ENCODE measurements at regions not wholly inside any gene's neighbourhood (a gene's known extent, or its start where the extent isn't known, plus 50 kb on each side); places are given as distances from the start of the nearest gene placed in this dataset.

DNA sequence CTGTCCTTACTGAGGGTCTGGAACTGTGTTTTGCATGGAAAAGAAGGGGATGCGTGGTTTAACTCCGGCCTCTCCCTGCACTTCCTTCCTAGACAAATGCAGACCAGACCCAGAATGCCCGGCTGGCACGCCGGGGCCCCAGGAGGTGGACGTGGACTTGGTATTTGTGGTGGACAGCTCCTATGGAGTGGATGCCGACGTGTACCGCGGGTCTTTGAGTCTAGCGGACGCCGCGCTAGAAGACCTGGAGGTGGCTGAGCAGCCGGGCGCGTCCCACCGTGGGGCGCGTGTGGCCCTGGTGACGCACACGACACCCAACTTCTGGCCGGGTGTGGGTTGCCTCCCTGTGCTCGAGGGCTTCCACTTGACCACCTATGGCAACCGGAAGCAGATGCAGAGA lies 81.8 kb upstream of the COL6A5 start:
- H4K91ac ChIP-seq (ENCODE audit: insufficient read depth, low read depth, low read length) = no peak overlapping the region
- H2AFZ ChIP-seq (replicated peaks; ENCODE audit: low read length, poor library complexity) = no peak overlapping the region
- ChIA-PET POLR2A (ENCODE audit: unreplicated experiment) (no interaction called here), CTCF (no interaction called here)
- DNase-seq = no peak
- no peak overlapping the region for H3K23ac ChIP-seq (ENCODE audit: low read depth, low read length)
- no peak overlapping the region for H3K9ac ChIP-seq (ENCODE audit: low read depth, low read length)
- no peak overlapping the region for H4K8ac ChIP-seq (ENCODE audit: low read depth in 2 of 2, low read length in 2 of 2)
- no peaks in the 10 kb centered on the region for H3K9me3 ChIP-seq (ENCODE audit: control insufficient read depth, insufficient read depth, low read length)
- no peak overlapping the region for H3K18ac ChIP-seq (ENCODE audit: low read depth, low read length)
- dilution Hi-C loops (cut with HindIII; ENCODE audit: low sequenced_read_pairs, unreplicated experiment) = no loop called here
- H4K20me1 ChIP-seq (ENCODE audit: insufficient read depth, low read length) = no peaks in the 10 kb centered on the region
- H3K4me3 ChIP-seq (ENCODE audit: insufficient read depth, low read depth, low read length) = no peak overlapping the region
- H2AK5ac ChIP-seq (ENCODE audit: low read depth, low read length) = no peak overlapping the region
- H3K4me1 ChIP-seq (ENCODE audit: control insufficient read depth, insufficient read depth, low read length) = no peaks in the 10 kb centered on the region
- intact Hi-C loops (cut with micrococcal nuclease) = no loop called here
- H3K9me1 ChIP-seq (ENCODE audit: insufficient read depth, low read length) = no peaks in the 10 kb centered on the region
- H3K56ac ChIP-seq (ENCODE audit: extremely low read depth, insufficient read depth, low read length) = no peak overlapping the region
- no peak overlapping the region for H2BK20ac ChIP-seq (ENCODE audit: low read depth, low read length)
- H3K4ac ChIP-seq (ENCODE audit: low read depth, low read length) = no peak overlapping the region
- BruUV-seq (replicated peaks) = no TSS peak
- in situ Hi-C loops (cut with MboI; ENCODE audit: low sequenced_read_pairs) = no loop called here
- H3K27me3 ChIP-seq (ENCODE audit: control insufficient read depth, insufficient read depth, low read length) = no peaks in the 10 kb centered on the region; the same call in 1 of the 2 replicates
- no peak overlapping the region for H3K4me2 ChIP-seq (ENCODE audit: low read depth, low read length)
- H4K5ac ChIP-seq (ENCODE audit: low read depth, low read length) = no peak overlapping the region
- H2BK15ac ChIP-seq (ENCODE audit: low read depth, low read length) = no peak overlapping the region
- no peak overlapping the region for H3K27ac ChIP-seq (ENCODE audit: insufficient read depth, low read length)
- no peak overlapping the region for H2BK120ac ChIP-seq (ENCODE audit: low read depth, low read length)
- TF ChIP-seq, protein P1, sequence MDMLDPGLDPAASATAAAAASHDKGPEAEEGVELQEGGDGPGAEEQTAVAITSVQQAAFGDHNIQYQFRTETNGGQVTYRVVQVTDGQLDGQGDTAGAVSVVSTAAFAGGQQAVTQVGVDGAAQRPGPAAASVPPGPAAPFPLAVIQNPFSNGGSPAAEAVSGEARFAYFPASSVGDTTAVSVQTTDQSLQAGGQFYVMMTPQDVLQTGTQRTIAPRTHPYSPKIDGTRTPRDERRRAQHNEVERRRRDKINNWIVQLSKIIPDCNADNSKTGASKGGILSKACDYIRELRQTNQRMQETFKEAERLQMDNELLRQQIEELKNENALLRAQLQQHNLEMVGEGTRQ (IDR thresholded peaks at IDR 0.05; ENCODE audit: low read depth, low read length) = no peak
- TF ChIP-seq MXI1 (IDR thresholded peaks at IDR 0.05; ENCODE audit: borderline replicate concordance, low read depth, low read length) = no peak
- no peak for TF ChIP-seq MAFK (IDR thresholded peaks at IDR 0.05; ENCODE audit: low read depth, low read length)
- no peak for TF ChIP-seq MAZ (IDR thresholded peaks at IDR 0.05; ENCODE audit: borderline replicate concordance, low read depth, low read length)
- TF ChIP-seq RFX5 (IDR thresholded peaks at IDR 0.05; ENCODE audit: low read depth, low read length) = no peak
- TF ChIP-seq BHLHE40 (IDR thresholded peaks at IDR 0.05; ENCODE audit: low read depth, low read length) = no peak
- TF ChIP-seq CHD1 (IDR thresholded peaks at IDR 0.05; ENCODE audit: low read depth, low read length) = no peak
- TF ChIP-seq, protein P2, sequence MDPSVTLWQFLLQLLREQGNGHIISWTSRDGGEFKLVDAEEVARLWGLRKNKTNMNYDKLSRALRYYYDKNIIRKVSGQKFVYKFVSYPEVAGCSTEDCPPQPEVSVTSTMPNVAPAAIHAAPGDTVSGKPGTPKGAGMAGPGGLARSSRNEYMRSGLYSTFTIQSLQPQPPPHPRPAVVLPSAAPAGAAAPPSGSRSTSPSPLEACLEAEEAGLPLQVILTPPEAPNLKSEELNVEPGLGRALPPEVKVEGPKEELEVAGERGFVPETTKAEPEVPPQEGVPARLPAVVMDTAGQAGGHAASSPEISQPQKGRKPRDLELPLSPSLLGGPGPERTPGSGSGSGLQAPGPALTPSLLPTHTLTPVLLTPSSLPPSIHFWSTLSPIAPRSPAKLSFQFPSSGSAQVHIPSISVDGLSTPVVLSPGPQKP (IDR thresholded peaks at IDR 0.05; ENCODE audit: borderline replicate concordance, low read depth, low read length) = no peak
- no peak for TF ChIP-seq CEBPB (IDR thresholded peaks at IDR 0.05; ENCODE audit: low read depth, low read length)
- no peak for TF ChIP-seq RAD21 (IDR thresholded peaks at IDR 0.05; ENCODE audit: low read length)
- TF ChIP-seq, protein P3, sequence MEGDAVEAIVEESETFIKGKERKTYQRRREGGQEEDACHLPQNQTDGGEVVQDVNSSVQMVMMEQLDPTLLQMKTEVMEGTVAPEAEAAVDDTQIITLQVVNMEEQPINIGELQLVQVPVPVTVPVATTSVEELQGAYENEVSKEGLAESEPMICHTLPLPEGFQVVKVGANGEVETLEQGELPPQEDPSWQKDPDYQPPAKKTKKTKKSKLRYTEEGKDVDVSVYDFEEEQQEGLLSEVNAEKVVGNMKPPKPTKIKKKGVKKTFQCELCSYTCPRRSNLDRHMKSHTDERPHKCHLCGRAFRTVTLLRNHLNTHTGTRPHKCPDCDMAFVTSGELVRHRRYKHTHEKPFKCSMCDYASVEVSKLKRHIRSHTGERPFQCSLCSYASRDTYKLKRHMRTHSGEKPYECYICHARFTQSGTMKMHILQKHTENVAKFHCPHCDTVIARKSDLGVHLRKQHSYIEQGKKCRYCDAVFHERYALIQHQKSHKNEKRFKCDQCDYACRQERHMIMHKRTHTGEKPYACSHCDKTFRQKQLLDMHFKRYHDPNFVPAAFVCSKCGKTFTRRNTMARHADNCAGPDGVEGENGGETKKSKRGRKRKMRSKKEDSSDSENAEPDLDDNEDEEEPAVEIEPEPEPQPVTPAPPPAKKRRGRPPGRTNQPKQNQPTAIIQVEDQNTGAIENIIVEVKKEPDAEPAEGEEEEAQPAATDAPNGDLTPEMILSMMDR (conservative IDR thresholded peaks at IDR 0.05; ENCODE audit: low read depth, low read length) = no peak
- no peak for TF ChIP-seq SMC3 (IDR thresholded peaks at IDR 0.05; ENCODE audit: low read depth, low read length)
- TF ChIP-seq FOS (IDR thresholded peaks at IDR 0.05; ENCODE audit: low read depth, low read length) = no peak
- no peak for TF ChIP-seq NFE2L2 (IDR thresholded peaks at IDR 0.05; ENCODE audit: low read depth, low read length)
- TF ChIP-seq RCOR1 (IDR thresholded peaks at IDR 0.05; ENCODE audit: insufficient replicate concordance, low read length) = no peak
- no peak for TF ChIP-seq POLR2A (IDR thresholded peaks at IDR 0.05; ENCODE audit: low read depth, low read length)
- H2AK9ac ChIP-seq (replicated peaks; ENCODE audit: low read depth, low read length, poor library complexity) = no peak overlapping the region
- 95% methylated on average over 8 of the region's 25 CpGs; no CpG with 5 or more reads in 1 of the 2 experiments for WGBS, 2 experiments (ENCODE audit: extremely low coverage in 2 of 2, insufficient read length in 1 of 2)
- no peak overlapping the region for H3K14ac ChIP-seq (replicated peaks; ENCODE audit: low read depth, low read length)
- no peak for ATAC-seq (ENCODE audit: low read depth)
- no peaks in the 10 kb centered on the region for H3K36me3 ChIP-seq (ENCODE audit: control insufficient read depth, insufficient read depth, low read length)
- no peak overlapping the region for H2BK5ac ChIP-seq (ENCODE audit: low read depth, low read length, poor library complexity, severe bottlenecking)
- H3K79me1 ChIP-seq (ENCODE audit: low read depth in 1 of 2, low read length in 2 of 2) = no peaks in the 10 kb centered on the region
